HEK293 (cell line): ENCODE measurements at regions not wholly inside any gene's neighbourhood (a gene's known extent, or its start where the extent isn't known, plus 50 kb on each side); places are given as distances from the start of the nearest gene placed in this dataset.

Experiments used
- CTCF ChIA-PET: fragments of 350-600 bp; formaldehyde crosslinking; extraction: SDS; loops from one replicate; lab custom pipeline; 2021; ENCODE audit warnings: antibody characterized with exemption; lab: Yijun Ruan, JAX
- POLR2A ChIA-PET: fragments of 300-600 bp; formaldehyde crosslinking; extraction: SDS; loops from one replicate; lab custom pipeline; 2020; ENCODE audit warnings: antibody characterized with exemption, inconsistent platforms; lab: Yijun Ruan, JAX
- H3K27ac ChIP-seq: fragments of 200-500 bp; sonication (Bioruptor generic); 2 replicates; pipeline ENCODE4 v1.5.1; 2014; ENCODE audit warnings: low read depth, low read length, control low read depth, inconsistent platforms; ENCODE audit errors: extremely low read depth
- H3K36me3 ChIP-seq, 2 experiments: fragments of 200-500 bp in 1 of 2; sonication (Bioruptor generic) in 1 of 2; 1 replicate in 1 of 2; 2 replicates in 1 of 2; pipeline ENCODE4 v1.5.1; 2014 to 2017; ENCODE audit warnings: inconsistent platforms in 2 of 2, low read length in 2 of 2; ENCODE audit not compliant: control insufficient read depth in 2 of 2, insufficient read depth in 1 of 2
- H3K4me1 ChIP-seq: fragments of 200-500 bp; sonication (Bioruptor generic); 2 replicates; pipeline ENCODE4 v1.5.1; 2014; ENCODE audit warnings: mild to moderate bottlenecking, low read length, inconsistent platforms; ENCODE audit not compliant: control insufficient read depth, insufficient read depth
- H3K4me3 ChIP-seq: 2 replicates; pipeline ENCODE4 v1.5.1; 2011; ENCODE audit warnings: low read depth, mild to moderate bottlenecking, control low read depth, low read length, moderate library complexity
- H3K9me3 ChIP-seq: fragments of 200-500 bp; sonication (Bioruptor generic); 2 replicates; pipeline ENCODE4 v1.5.1; 2014; ENCODE audit warnings: low read depth, low read length, inconsistent platforms; ENCODE audit not compliant: control insufficient read depth, insufficient read depth
- CTCF ChIP-seq: fragments of 450-650 bp; formaldehyde crosslinking; IDR thresholded peaks from 2 replicates; pipeline ENCODE4 v1.5.1; 2016; ENCODE audit warnings: missing biosample characterization, missing genetic modification characterization
- GLI2 ChIP-seq: fragments of 450-650 bp; formaldehyde crosslinking; IDR thresholded peaks from 2 replicates; pipeline ENCODE4; 2017; ENCODE audit warnings: missing biosample characterization, missing genetic modification characterization, low read depth, borderline replicate concordance
- KLF17 ChIP-seq: fragments of 450-650 bp; formaldehyde crosslinking; IDR thresholded peaks from 2 replicates; pipeline ENCODE4 v1.5.1; 2016; ENCODE audit warnings: missing biosample characterization, missing genetic modification characterization
- PATZ1 ChIP-seq: fragments of 450-650 bp; formaldehyde crosslinking; IDR thresholded peaks from 2 replicates; pipeline ENCODE4 v1.5.1; 2016; ENCODE audit warnings: missing biosample characterization, missing genetic modification characterization
- WT1 ChIP-seq: fragments of 450-650 bp; formaldehyde crosslinking; IDR thresholded peaks from 2 replicates; pipeline ENCODE4 v1.5.1; 2016; ENCODE audit warnings: missing biosample characterization, missing genetic modification characterization
- ZFP37 ChIP-seq: fragments of 450-650 bp; formaldehyde crosslinking; IDR thresholded peaks from 2 replicates; pipeline ENCODE4 v1.5.1; 2016; ENCODE audit warnings: missing biosample characterization, missing genetic modification characterization
- ZFP69B ChIP-seq: fragments of 450-650 bp; formaldehyde crosslinking; IDR thresholded peaks from 2 replicates; pipeline ENCODE4 v1.5.1; 2016; ENCODE audit warnings: missing biosample characterization, missing genetic modification characterization
- ZNF18 ChIP-seq: fragments of 450-650 bp; formaldehyde crosslinking; IDR thresholded peaks from 2 replicates; pipeline ENCODE4 v1.5.1; 2016; ENCODE audit warnings: missing biosample characterization, missing genetic modification characterization
- ZNF184 ChIP-seq: fragments of 450-650 bp; IDR thresholded peaks from 2 replicates; pipeline ENCODE4 v1.5.1; 2018; ENCODE audit warnings: missing biosample characterization, mild to moderate bottlenecking, missing genetic modification characterization
- ZNF19 ChIP-seq: fragments of 450-650 bp; formaldehyde crosslinking; IDR thresholded peaks from 2 replicates; pipeline ENCODE4; 2016; ENCODE audit warnings: missing biosample characterization, missing genetic modification characterization, low read depth
- ZNF266 ChIP-seq: fragments of 450-650 bp; formaldehyde crosslinking; IDR thresholded peaks from 2 replicates; pipeline ENCODE4 v1.5.1; 2016; ENCODE audit warnings: missing biosample characterization, missing genetic modification characterization, low read depth
- ZNF274 ChIP-seq, 2 experiments: fragments of 200-500 bp in 1 of 2; fragments of 450-650 bp in 1 of 2; sonication (Bioruptor generic) in 1 of 2; formaldehyde crosslinking in 1 of 2; IDR thresholded peaks; 2 replicates each; pipeline versions ENCODE4 v1.5.1 to v1.6.1; 2014 to 2016; ENCODE audit warnings: borderline replicate concordance in 1 of 2, inconsistent platforms in 1 of 2, low read length in 1 of 2, missing biosample characterization in 1 of 2, missing genetic modification characterization in 1 of 2
- ZNF302 ChIP-seq: fragments of 450-650 bp; formaldehyde crosslinking; IDR thresholded peaks from 2 replicates; pipeline ENCODE4 v1.5.1; 2016; ENCODE audit warnings: missing biosample characterization, missing genetic modification characterization, low read depth
- ZNF366 ChIP-seq: fragments of 450-650 bp; formaldehyde crosslinking; conservative IDR thresholded peaks from 2 replicates; pipeline ENCODE4 v1.5.1; 2016; ENCODE audit warnings: missing biosample characterization, missing genetic modification characterization
- ZNF404 ChIP-seq: fragments of 450-650 bp; formaldehyde crosslinking; IDR thresholded peaks from 2 replicates; pipeline ENCODE4 v1.5.1; 2017; ENCODE audit warnings: missing biosample characterization, missing genetic modification characterization
- ZNF518A ChIP-seq: fragments of 450-650 bp; formaldehyde crosslinking; conservative IDR thresholded peaks from 2 replicates; pipeline ENCODE4 v1.5.1; 2016; ENCODE audit warnings: low read depth, missing biosample characterization, missing genetic modification characterization
- ZNF555 ChIP-seq: fragments of 450-650 bp; formaldehyde crosslinking; conservative IDR thresholded peaks from 2 replicates; pipeline ENCODE4 v1.5.1; 2017; ENCODE audit warnings: missing biosample characterization, mild to moderate bottlenecking, missing genetic modification characterization, inconsistent platforms
- ZNF623 ChIP-seq: fragments of 450-650 bp; formaldehyde crosslinking; IDR thresholded peaks from 2 replicates; pipeline ENCODE4 v1.5.1; 2016; ENCODE audit warnings: missing biosample characterization, missing genetic modification characterization
- ZNF626 ChIP-seq: fragments of 450-650 bp; sonication (Bioruptor Pico); formaldehyde crosslinking; IDR thresholded peaks from 2 replicates; pipeline ENCODE4 v1.5.1; 2018; ENCODE audit warnings: missing biosample characterization, missing genetic modification characterization, inconsistent platforms

- TF ChIP-seq PATZ1 = no peak
- no peak for TF ChIP-seq KLF17
- no peak for TF ChIP-seq ZNF404
- TF ChIP-seq CTCF = no peak
- TF ChIP-seq ZNF626 (tag by site-specific recombination) = no peak
Measured at GRCh38 chr15:95898761-95899160, 431.7 kb upstream of the NR2F2 start (continued).

GRCh38 chr15:95901271-95901670 is 429.2 kb upstream of the NR2F2 start:
- Histone ChIP-seq H3K4me1 (no peaks in the 10 kb centered on the region), H3K9me3 (no peaks in the 10 kb centered on the region), H3K4me3 (no peak overlapping the region), H3K36me3 (no peaks in the 10 kb centered on the region), H3K27ac (no peak overlapping the region)
- TF ChIP-seq ZNF623 (tag by site-specific recombination) (no peak), ZFP69B (tag by site-specific recombination) (no peak), ZNF274 (IDR thresholded peaks at IDR 0.05; ENCODE audit: low read length) (no peak), ZNF274 (tag by site-specific recombination; IDR thresholded peaks at IDR 0.05; ENCODE audit: borderline replicate concordance) (no peak), ZNF302 (tag by site-specific recombination) (no peak), ZFP37 (tag by site-specific recombination) (no peak), ZNF366 (no peak), ZNF555 (tag by site-specific recombination) (no peak), GLI2 (no peak), ZNF184 (tag by site-specific recombination) (no peak), ZNF518A (no peak), ZNF266 (no peak), WT1 (tag by site-specific recombination) (no peak), ZNF18 (tag by site-specific recombination) (no peak), ZNF19 (tag by site-specific recombination) (no peak)
- POLR2A ChIA-PET = no interaction called here
- CTCF ChIA-PET = no interaction called here
